ENCODE measurements at regions not wholly inside any gene's neighbourhood (a gene's known extent, or its start where the extent isn't known, plus 50 kb on each side); places are given as distances from the start of the nearest gene placed in this dataset.
A peak's percentile ranks its signal among the peaks of the same experiment; 100 is the strongest.

DNA sequence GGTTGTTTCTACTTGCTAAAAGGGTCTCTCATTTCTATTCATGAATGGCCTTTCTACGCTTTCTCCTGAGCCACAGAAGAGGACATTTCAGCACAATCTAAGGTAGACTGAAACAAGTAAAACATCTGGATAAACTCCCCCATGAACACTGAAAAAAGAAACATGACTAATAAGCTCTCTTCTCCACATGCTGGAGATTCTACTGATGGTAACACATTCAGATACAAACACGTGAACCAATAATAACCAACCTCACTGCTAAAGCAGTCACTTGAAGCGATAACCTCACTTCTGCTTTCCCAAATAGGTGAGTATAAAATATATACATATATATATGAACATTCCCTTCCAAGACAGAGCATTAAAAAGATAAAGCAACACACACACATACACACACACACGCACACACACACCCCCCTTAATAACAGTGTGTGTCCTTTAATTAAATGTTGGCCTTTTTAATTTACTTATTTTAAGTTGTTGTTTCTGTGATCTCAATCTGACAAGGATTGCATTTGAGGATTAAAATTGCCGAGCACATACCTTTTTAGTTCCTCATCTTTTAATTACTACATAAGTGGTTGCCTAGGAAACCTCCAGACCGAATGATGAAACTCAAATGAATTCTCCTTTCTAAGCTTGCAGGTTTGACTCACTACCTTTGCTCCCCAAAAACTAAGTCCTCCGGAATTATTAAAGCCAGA lies 292.4 kb upstream of the KLF14 start:
- peaks cover 57% of the 10 kb centered on the region for H3K4me1 ChIP-seq
- no peaks in the 10 kb centered on the region for H3K27me3 ChIP-seq
- H3K9me3 ChIP-seq, result no peaks in the 10 kb centered on the region
- no peak for DNase-seq
- peak; percentile 24 for ATAC-seq
- intact Hi-C loops (cut with DNase I), result no loop called here
- peak overlapping the region; percentile 47 for H3K27ac ChIP-seq
- TF ChIP-seq CTCF (IDR thresholded peaks at IDR 0.05), result no peak
- no peak overlapping the region for H3K4me3 ChIP-seq
- H3K36me3 ChIP-seq, result no peaks in the 10 kb centered on the region

GRCh38 chr7:131027287-131027773 lies 293.3 kb upstream of the KLF14 start:
- ATAC-seq (peak; percentile 74), DNase-seq (no peak)
- H3K36me3 ChIP-seq, result no peaks in the 10 kb centered on the region
- no peaks in the 10 kb centered on the region for H3K9me3 ChIP-seq
- intact Hi-C loops (cut with DNase I), result no loop called here
- H3K27ac ChIP-seq, result peak overlapping the region; percentile 47
- H3K4me3 ChIP-seq, result no peak overlapping the region
- TF ChIP-seq CTCF (IDR thresholded peaks at IDR 0.05), result no peak
- no peaks in the 10 kb centered on the region for H3K27me3 ChIP-seq
- H3K4me1 ChIP-seq, result peaks cover 59% of the 10 kb centered on the region

DNA sequence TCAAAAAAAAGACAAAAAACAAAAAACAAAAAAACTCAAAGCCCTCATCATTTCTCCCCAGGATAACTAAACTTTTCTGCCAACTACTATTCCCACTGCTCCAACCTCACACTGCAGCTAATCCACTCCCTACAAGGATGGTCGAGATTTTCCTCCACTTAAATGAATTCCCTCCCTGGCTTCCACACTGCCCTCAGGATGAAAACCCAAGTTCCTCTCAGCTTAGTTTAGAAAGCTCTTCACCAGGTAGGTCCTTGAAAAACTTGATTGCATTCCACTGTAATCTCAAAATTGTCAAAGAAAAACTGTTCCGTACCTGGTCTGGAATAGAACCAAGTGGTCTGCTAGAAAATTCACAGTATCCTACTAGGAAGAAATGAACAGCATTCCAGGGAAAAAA lies 294.3 kb upstream of the KLF14 start:
- peak overlapping the region; percentile 47 for H3K27ac ChIP-seq
- H3K9me3 ChIP-seq, result no peaks in the 10 kb centered on the region
- H3K36me3 ChIP-seq, result no peaks in the 10 kb centered on the region
- intact Hi-C loops (cut with DNase I), result no loop called here
- ATAC-seq (peak; percentile 54), DNase-seq (no peak)
- no peak overlapping the region for H3K4me3 ChIP-seq
- TF ChIP-seq CTCF (IDR thresholded peaks at IDR 0.05), result no peak
- H3K4me1 ChIP-seq, result peaks cover 59% of the 10 kb centered on the region
- H3K27me3 ChIP-seq, result no peaks in the 10 kb centered on the region

DNA sequence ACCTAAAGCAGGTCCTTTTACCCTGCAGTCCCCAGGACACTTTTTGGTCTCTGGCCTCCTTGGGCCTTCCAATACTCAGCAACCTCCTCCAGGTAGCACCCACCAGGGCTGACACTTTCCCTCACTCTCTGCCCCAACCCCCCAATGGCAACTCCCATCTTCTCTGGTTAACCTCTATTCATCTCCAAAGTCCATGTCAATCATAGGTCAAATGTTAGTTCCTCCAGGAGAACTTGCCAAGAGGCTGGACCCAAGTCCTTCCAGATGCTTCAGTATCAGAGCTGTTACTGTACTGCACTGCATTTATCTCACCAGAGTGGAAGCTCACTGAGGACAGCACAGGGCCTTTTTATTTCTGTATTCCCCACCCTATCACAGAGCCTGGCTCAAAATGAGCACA lies 295.0 kb upstream of the KLF14 start:
- Histone ChIP-seq H3K36me3 (no peaks in the 10 kb centered on the region), H3K4me1 (peaks cover 66% of the 10 kb centered on the region), H3K9me3 (no peaks in the 10 kb centered on the region), H3K27me3 (no peaks in the 10 kb centered on the region), H3K27ac (no peak overlapping the region), H3K4me3 (no peak overlapping the region)
- intact Hi-C loops (cut with DNase I), result no loop called here
- ATAC-seq (no peak), DNase-seq (no peak)
- TF ChIP-seq CTCF (IDR thresholded peaks at IDR 0.05), result no peak

DNA sequence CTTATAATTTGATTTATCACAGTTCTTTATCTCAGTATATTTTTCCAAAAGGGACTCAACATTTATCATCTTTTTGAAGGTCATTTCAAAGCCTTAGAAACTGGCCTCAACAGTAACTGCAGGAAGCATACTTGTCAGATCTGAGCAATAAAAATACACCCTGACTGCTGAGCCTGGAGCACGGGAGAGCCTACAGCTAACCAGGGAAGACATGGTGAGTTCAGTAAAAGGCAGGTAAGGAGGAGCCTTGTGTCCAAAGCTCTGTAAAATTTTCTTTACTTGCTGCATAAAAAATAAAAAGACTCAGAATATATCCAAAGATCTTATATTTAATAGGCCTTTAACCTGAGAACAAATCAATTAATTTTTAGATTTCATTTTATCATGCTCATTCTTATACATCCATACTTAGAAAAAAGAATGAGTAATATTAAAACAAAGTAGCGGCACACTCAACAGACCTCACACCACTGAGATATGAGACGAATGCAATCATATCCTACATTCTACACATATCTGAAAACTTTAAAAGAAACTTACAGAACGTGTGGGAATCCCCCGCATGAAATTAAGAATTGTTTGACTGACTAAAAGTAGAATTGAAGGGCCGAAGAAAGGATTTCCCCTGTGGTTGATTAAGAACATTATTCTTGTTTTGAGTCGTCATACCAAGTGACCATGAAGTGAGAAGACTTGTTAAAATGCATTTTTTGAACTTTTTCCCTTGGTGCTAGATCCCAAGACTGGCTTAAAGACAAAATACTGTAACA lies 296.4 kb upstream of the MKLN1 start:
- Histone ChIP-seq H3K4me1 (peaks cover 63% of the 10 kb centered on the region), H3K36me3 (no peaks in the 10 kb centered on the region), H3K9me3 (no peaks in the 10 kb centered on the region), H3K4me3 (no peak overlapping the region), H3K27me3 (no peaks in the 10 kb centered on the region), H3K27ac (no peak overlapping the region)
- no peak for ATAC-seq
- intact Hi-C loops (cut with DNase I), result no loop called here
- no peak for TF ChIP-seq CTCF (IDR thresholded peaks at IDR 0.05)
- DNase-seq, result no peak
